H1 (cell line): ENCODE measurements at regions not wholly inside any gene's neighbourhood (a gene's known extent, or its start where the extent isn't known, plus 50 kb on each side); places are given as distances from the start of the nearest gene placed in this dataset.

Experiments
- BACH1 ChIP-seq: IDR thresholded peaks from 2 replicates; pipeline ENCODE4 v1.6.1; 2012; ENCODE audit warnings: low read length, improper control_type of control experiment
- CHD7 ChIP-seq: fragments of 300-600 bp; sonication (generic); IDR thresholded peaks from 2 replicates; pipeline ENCODE4 v1.7.1; 2012; ENCODE audit warnings: low read length, moderate library complexity, mild to moderate bottlenecking, inconsistent platforms; ENCODE audit not compliant: insufficient replicate concordance
- EP300 ChIP-seq, 2 experiments: IDR thresholded peaks; 1 replicate in 1 of 2; 2 replicates in 1 of 2; pipeline ENCODE4 v1.6.1; 2011 to 2012; ENCODE audit warnings: low read depth in 2 of 2, low read length in 2 of 2, mild to moderate bottlenecking in 2 of 2, borderline replicate concordance in 1 of 2, inconsistent platforms in 1 of 2, moderate library complexity in 1 of 2
- MAX ChIP-seq: IDR thresholded peaks from 2 replicates; pipeline ENCODE4 v1.6.1; 2012; ENCODE audit warnings: inconsistent platforms
- YY1 ChIP-seq: IDR thresholded peaks from 2 replicates; pipeline ENCODE4 v1.6.1; 2011; ENCODE audit warnings: low read depth, mild to moderate bottlenecking, low read length

DNA sequence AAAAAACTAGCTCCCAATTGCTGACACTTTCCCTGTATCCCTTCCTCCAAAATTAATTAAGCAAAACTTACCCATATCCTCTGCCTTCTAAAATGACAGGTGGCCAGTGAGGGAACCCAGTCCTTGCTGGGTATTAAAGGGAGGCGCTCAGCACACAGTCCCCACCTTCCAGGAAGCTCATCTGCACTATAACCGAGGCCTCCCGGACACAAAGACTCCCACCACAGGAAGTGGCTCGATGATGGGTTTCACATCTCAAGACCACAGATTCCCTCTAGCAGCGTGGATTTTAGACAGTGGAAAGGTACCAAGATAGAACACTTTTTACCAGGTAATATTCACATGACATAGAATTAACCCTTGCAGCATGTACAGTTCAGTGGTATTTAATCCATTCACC is 126.8 kb upstream of the NCOR2 start (continued):
- TF ChIP-seq CHD7, result no peak
- no peak for TF ChIP-seq MAX
- TF ChIP-seq YY1, result no peak
- TF ChIP-seq EP300 (IDR thresholded peaks at IDR 0.05; ENCODE audit: borderline replicate concordance in 1 of 2, low read depth in 2 of 2, low read length in 2 of 2), result no peak
- TF ChIP-seq BACH1, result no peak
